H9 (cell line): ENCODE measurements at regions not wholly inside any gene's neighbourhood (a gene's known extent, or its start where the extent isn't known, plus 50 kb on each side); places are given as distances from the start of the nearest gene placed in this dataset.

Experiments
- DNase-seq: peaks from one replicate; pipeline ENCODE4 v3.0.0-alpha.2; 2017
- H2AFZ ChIP-seq: one replicate; pipeline ENCODE4 v1.6.1; 2013; ENCODE audit warnings: mild to moderate bottlenecking, low read length, control low read depth, moderate library complexity
- H2AK5ac ChIP-seq: 2 replicates; pipeline ENCODE4 v1.6.1; 2013; ENCODE audit warnings: low read length, control low read depth, mixed read lengths; ENCODE audit not compliant: insufficient read length
- H2BK120ac ChIP-seq: one replicate; pipeline ENCODE4 v1.6.1; 2013; ENCODE audit warnings: low read depth, mild to moderate bottlenecking, low read length, control low read depth, inconsistent platforms; ENCODE audit not compliant: poor library complexity, severe bottlenecking
- H2BK12ac ChIP-seq: 2 replicates; pipeline ENCODE4 v1.6.1; 2013; ENCODE audit warnings: low read length, control low read depth, mixed read lengths, low read depth; ENCODE audit not compliant: insufficient read length
- H2BK15ac ChIP-seq: 2 replicates; pipeline ENCODE4 v1.6.1; 2013; ENCODE audit warnings: low read depth, low read length, control low read depth
- H2BK20ac ChIP-seq: one replicate; pipeline ENCODE4 v1.6.1; 2013; ENCODE audit warnings: low read depth, mild to moderate bottlenecking, low read length, control low read depth, inconsistent platforms; ENCODE audit not compliant: poor library complexity, severe bottlenecking
- H2BK5ac ChIP-seq: 2 replicates; pipeline ENCODE4 v1.6.1; 2013; ENCODE audit warnings: low read length, control low read depth, mixed read lengths; ENCODE audit not compliant: insufficient read length
- H3K14ac ChIP-seq: 2 replicates; pipeline ENCODE4 v1.6.1; 2013; ENCODE audit warnings: low read length, control low read depth; ENCODE audit not compliant: insufficient read depth
- H3K18ac ChIP-seq: 2 replicates; pipeline ENCODE4 v1.6.1; 2013; ENCODE audit warnings: low read depth, mild to moderate bottlenecking, mixed read lengths, low read length, control low read depth; ENCODE audit not compliant: insufficient read length
- H3K23ac ChIP-seq: 2 replicates; pipeline ENCODE4 v1.6.1; 2013; ENCODE audit warnings: low read length, control low read depth, mixed read lengths, low read depth; ENCODE audit not compliant: insufficient read length
- H3K23me2 ChIP-seq: 2 replicates; pipeline ENCODE4 v1.6.1; 2013; ENCODE audit warnings: low read depth, mild to moderate bottlenecking, mixed read lengths, low read length, control low read depth; ENCODE audit not compliant: insufficient read length, poor library complexity, severe bottlenecking
- H3K27ac ChIP-seq: 2 replicates; pipeline ENCODE4 v1.5.1; 2013; ENCODE audit warnings: low read length, control low read depth, mixed read lengths, low read depth; ENCODE audit not compliant: insufficient read length
- H3K27me3 ChIP-seq: 2 replicates; pipeline ENCODE4 v1.6.1; 2013; ENCODE audit warnings: low read length, control low read depth, inconsistent platforms; ENCODE audit not compliant: insufficient read depth
- H3K4ac ChIP-seq: 2 replicates; pipeline ENCODE4 v1.6.1; 2013; ENCODE audit warnings: low read depth, mild to moderate bottlenecking, control low read depth, inconsistent platforms, low read length, moderate library complexity
- H3K4me1 ChIP-seq: 2 replicates; pipeline ENCODE4 v1.6.1; 2013; ENCODE audit warnings: low read length, control low read depth, inconsistent platforms; ENCODE audit not compliant: insufficient read depth
- H3K4me2 ChIP-seq: 2 replicates; pipeline ENCODE4 v1.6.1; 2013; ENCODE audit warnings: low read length, control low read depth, mixed read lengths; ENCODE audit not compliant: insufficient read length, insufficient read depth
- H3K56ac ChIP-seq: 2 replicates; pipeline ENCODE4 v1.6.1; 2013; ENCODE audit warnings: low read depth, mild to moderate bottlenecking, mixed read lengths, low read length, control low read depth; ENCODE audit not compliant: insufficient read length
- H3K79me1 ChIP-seq: 2 replicates; pipeline ENCODE4 v1.6.1; 2013; ENCODE audit warnings: low read depth, mild to moderate bottlenecking, moderate library complexity, low read length, control low read depth, inconsistent platforms; ENCODE audit not compliant: insufficient read depth, poor library complexity, severe bottlenecking
- H3K79me2 ChIP-seq: 2 replicates; pipeline ENCODE4 v1.6.1; 2013; ENCODE audit warnings: low read length, control low read depth, inconsistent platforms; ENCODE audit not compliant: insufficient read depth
- H3K9ac ChIP-seq: 2 replicates; pipeline ENCODE4 v1.6.1; 2013; ENCODE audit warnings: low read length, control low read depth, mixed read lengths; ENCODE audit not compliant: insufficient read length; ENCODE audit errors: extremely low read depth
- H3K9me3 ChIP-seq: one replicate; pipeline ENCODE4 v1.6.1; 2013; ENCODE audit warnings: low read depth, low read length, inconsistent platforms; ENCODE audit not compliant: control insufficient read depth
- H3T11ph ChIP-seq: one replicate; pipeline ENCODE4 v1.6.1; 2013; ENCODE audit warnings: mild to moderate bottlenecking, low read length, control low read depth, inconsistent platforms
- H4K20me1 ChIP-seq: one replicate; pipeline ENCODE4 v1.6.1; 2013; ENCODE audit not compliant: control insufficient read depth, insufficient read length, insufficient read depth
- H4K5ac ChIP-seq: 2 replicates; pipeline ENCODE4 v1.6.1; 2013; ENCODE audit warnings: low read depth, mild to moderate bottlenecking, mixed read lengths, low read length, control low read depth; ENCODE audit not compliant: insufficient read length
- H4K8ac ChIP-seq: replicated peaks from 2 replicates; pipeline ENCODE4 v1.6.1; 2013; ENCODE audit warnings: low read length, control low read depth, mixed read lengths, low read depth; ENCODE audit not compliant: insufficient read length
- H4K91ac ChIP-seq: 2 replicates; pipeline ENCODE4 v1.6.1; 2013; ENCODE audit warnings: low read depth, mild to moderate bottlenecking, moderate library complexity, mixed read lengths, low read length, control low read depth; ENCODE audit not compliant: insufficient read length
- H3K27ac Mint-ChIP-seq, 3 experiments: 2 replicates in 2 of 3; 3 replicates in 1 of 3; pipeline ENCODE4 v1.8.0; 2020 to 2021; ENCODE audit warnings: mixed read lengths in 3 of 3, mild to moderate bottlenecking in 1 of 3, moderate library complexity in 1 of 3
- H3K27me3 Mint-ChIP-seq: 2 replicates; pipeline ENCODE4 v1.8.0; 2021; ENCODE audit warnings: low read depth, mild to moderate bottlenecking, moderate library complexity, mixed read lengths
- H3K36me3 Mint-ChIP-seq, 3 experiments: 2 replicates in 2 of 3; 3 replicates in 1 of 3; pipeline ENCODE4 v1.8.0; 2020 to 2021; ENCODE audit warnings: low read depth in 3 of 3, mixed read lengths in 3 of 3; ENCODE audit not compliant: insufficient read depth in 1 of 3
- H3K4me1 Mint-ChIP-seq, 2 experiments: 2 replicates each; pipeline ENCODE4 v1.8.0; 2020; ENCODE audit warnings: mixed read lengths in 2 of 2
- H3K4me3 Mint-ChIP-seq, 2 experiments: 2 replicates in 1 of 2; 3 replicates in 1 of 2; pipeline ENCODE4 v1.8.0; 2020 to 2021; ENCODE audit warnings: mild to moderate bottlenecking in 2 of 2, mixed read lengths in 2 of 2, moderate library complexity in 1 of 2
- H3K9me3 Mint-ChIP-seq, 2 experiments: 2 replicates in 1 of 2; 3 replicates in 1 of 2; pipeline ENCODE4 v1.8.0; 2020; ENCODE audit warnings: mild to moderate bottlenecking in 2 of 2, mixed read lengths in 2 of 2, moderate library complexity in 1 of 2
- WGBS: extraction: QIAGEN DNeasy Blood & Tissue Kit; methylation state at CpG from one replicate; pipeline ENCODE4 v1.1.7; 2013; ENCODE audit warnings: missing lambda C conversion rate, low lambda C conversion rate, mixed read lengths; ENCODE audit not compliant: insufficient read length; ENCODE audit errors: extremely low coverage; 5-methylcytosine and 5-hydroxymethylcytosine counted together
- TF ChIP-seq, protein P1 (sequence below): fragments of 200-600 bp; sonication (generic); conservative IDR thresholded peaks from 3 replicates; pipeline ENCODE4 v1.8.0; 2021; ENCODE audit warnings: antibody characterized with exemption, mild to moderate bottlenecking

DNA sequence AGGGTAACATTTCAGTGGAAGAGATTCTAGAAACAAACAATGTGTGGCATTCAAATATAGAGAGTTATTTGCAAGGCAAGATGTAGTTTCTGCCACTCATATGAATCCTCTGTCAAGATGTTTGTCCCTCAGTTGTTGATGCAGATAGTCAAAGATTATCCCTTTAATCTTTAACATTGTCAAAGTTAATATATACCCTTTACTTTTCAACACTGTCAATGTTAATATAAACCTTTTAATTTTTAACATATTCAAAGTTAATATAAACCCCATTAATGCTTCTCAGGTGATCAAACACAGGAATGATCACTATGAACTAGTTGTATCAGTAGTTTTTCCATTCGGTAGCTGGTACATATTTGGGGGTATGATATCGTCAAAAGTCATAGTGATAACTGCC, 51.9 kb upstream of the PICALM start:
- Histone ChIP-seq H3K27ac (no peak overlapping the region), H2AK5ac (no peak overlapping the region), H3K18ac (no peak overlapping the region), H2AFZ (no peak overlapping the region), H3K9ac (no peak overlapping the region), H3K56ac (no peak overlapping the region), H3K9me3 (no peaks in the 10 kb centered on the region), H3K4ac (no peak overlapping the region), H2BK15ac (no peak overlapping the region), H3K14ac (no peak overlapping the region), H2BK5ac (no peak overlapping the region), H2BK12ac (no peak overlapping the region), H3K27me3 (no peaks in the 10 kb centered on the region), H3T11ph (no peak overlapping the region), H2BK20ac (no peak overlapping the region), H4K5ac (no peak overlapping the region), H2BK120ac (no peak overlapping the region), H3K23ac (no peak overlapping the region), H3K4me1 (no peaks in the 10 kb centered on the region), H3K79me2 (no peaks in the 10 kb centered on the region), H4K20me1 (no peaks in the 10 kb centered on the region), H3K79me1 (no peaks in the 10 kb centered on the region), H4K8ac (no peak overlapping the region), H3K4me2 (no peak overlapping the region), H3K23me2 (no peaks in the 10 kb centered on the region), H4K91ac (no peak overlapping the region)
- TF ChIP-seq, protein P1, sequence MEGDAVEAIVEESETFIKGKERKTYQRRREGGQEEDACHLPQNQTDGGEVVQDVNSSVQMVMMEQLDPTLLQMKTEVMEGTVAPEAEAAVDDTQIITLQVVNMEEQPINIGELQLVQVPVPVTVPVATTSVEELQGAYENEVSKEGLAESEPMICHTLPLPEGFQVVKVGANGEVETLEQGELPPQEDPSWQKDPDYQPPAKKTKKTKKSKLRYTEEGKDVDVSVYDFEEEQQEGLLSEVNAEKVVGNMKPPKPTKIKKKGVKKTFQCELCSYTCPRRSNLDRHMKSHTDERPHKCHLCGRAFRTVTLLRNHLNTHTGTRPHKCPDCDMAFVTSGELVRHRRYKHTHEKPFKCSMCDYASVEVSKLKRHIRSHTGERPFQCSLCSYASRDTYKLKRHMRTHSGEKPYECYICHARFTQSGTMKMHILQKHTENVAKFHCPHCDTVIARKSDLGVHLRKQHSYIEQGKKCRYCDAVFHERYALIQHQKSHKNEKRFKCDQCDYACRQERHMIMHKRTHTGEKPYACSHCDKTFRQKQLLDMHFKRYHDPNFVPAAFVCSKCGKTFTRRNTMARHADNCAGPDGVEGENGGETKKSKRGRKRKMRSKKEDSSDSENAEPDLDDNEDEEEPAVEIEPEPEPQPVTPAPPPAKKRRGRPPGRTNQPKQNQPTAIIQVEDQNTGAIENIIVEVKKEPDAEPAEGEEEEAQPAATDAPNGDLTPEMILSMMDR, result no peak
- Mint-ChIP-seq H3K36me3 (no peaks in the 10 kb centered on the region), H3K4me3 (no peak overlapping the region), H3K27me3 (no peaks in the 10 kb centered on the region), H3K27ac (no peak overlapping the region), H3K4me1 (no peaks in the 10 kb centered on the region), H3K9me3 (no peaks in the 10 kb centered on the region)
- DNase-seq, result no peak
- no CpG with 5 or more reads among the region's 2 CpGs for WGBS
